AG10803 (cell line): ENCODE measurements at regions not wholly inside any gene's neighbourhood (a gene's known extent, or its start where the extent isn't known, plus 50 kb on each side); places are given as distances from the start of the nearest gene placed in this dataset.

Experiments used
- DNase-seq: peaks from one replicate; pipeline ENCODE4 v3.0.0; 2010; ENCODE audit warnings: low read depth
- H3K4me3 ChIP-seq: 2 replicates; pipeline ENCODE4 v1.5.1; 2011; ENCODE audit warnings: mild to moderate bottlenecking, low read length, control low read depth
- TF ChIP-seq, protein P1 (sequence below): conservative IDR thresholded peaks from 2 replicates; pipeline ENCODE4 v1.5.1; 2011; ENCODE audit warnings: mild to moderate bottlenecking, low read length, control low read depth, inconsistent platforms

- H3K4me3 ChIP-seq: no peak overlapping the region
- no peak for DNase-seq
- TF ChIP-seq, protein P1, sequence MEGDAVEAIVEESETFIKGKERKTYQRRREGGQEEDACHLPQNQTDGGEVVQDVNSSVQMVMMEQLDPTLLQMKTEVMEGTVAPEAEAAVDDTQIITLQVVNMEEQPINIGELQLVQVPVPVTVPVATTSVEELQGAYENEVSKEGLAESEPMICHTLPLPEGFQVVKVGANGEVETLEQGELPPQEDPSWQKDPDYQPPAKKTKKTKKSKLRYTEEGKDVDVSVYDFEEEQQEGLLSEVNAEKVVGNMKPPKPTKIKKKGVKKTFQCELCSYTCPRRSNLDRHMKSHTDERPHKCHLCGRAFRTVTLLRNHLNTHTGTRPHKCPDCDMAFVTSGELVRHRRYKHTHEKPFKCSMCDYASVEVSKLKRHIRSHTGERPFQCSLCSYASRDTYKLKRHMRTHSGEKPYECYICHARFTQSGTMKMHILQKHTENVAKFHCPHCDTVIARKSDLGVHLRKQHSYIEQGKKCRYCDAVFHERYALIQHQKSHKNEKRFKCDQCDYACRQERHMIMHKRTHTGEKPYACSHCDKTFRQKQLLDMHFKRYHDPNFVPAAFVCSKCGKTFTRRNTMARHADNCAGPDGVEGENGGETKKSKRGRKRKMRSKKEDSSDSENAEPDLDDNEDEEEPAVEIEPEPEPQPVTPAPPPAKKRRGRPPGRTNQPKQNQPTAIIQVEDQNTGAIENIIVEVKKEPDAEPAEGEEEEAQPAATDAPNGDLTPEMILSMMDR: no peak
Measured at GRCh38 chr2:8394569-8395359, 287.1 kb upstream of the ID2 start.

- TF ChIP-seq, protein P1: no peak
- no peak overlapping the region for H3K4me3 ChIP-seq
- no peak for DNase-seq
Measured at GRCh38 chr2:8395718-8396117, 286.1 kb upstream of the ID2 start.

GRCh38 chr2:8398040-8398668, 283.7 kb upstream of the ID2 start:
- no peak for DNase-seq
- TF ChIP-seq, protein P1: no peak
- no peak overlapping the region for H3K4me3 ChIP-seq

DNA sequence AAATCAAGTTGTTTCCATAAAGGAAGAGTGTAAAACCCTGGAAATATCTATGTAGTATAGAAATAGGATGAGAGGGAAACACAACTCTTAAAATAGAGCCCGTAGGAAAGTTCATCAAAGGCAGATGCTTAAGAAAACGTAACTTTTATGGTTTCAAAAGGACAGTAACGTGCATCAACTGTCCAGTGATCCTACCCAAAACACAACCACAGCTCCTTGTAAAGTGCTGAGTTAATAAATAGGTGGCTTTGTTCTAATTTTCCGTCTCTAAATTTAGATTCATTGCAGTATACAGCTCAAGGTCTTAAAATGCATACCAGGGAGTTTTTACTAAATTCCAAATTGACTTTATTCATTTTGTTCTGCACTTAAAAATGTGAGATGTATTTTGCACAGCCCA, 282.1 kb upstream of the ID2 start:
- no peak for DNase-seq
- H3K4me3 ChIP-seq: no peak overlapping the region
- TF ChIP-seq, protein P1: no peak

DNA sequence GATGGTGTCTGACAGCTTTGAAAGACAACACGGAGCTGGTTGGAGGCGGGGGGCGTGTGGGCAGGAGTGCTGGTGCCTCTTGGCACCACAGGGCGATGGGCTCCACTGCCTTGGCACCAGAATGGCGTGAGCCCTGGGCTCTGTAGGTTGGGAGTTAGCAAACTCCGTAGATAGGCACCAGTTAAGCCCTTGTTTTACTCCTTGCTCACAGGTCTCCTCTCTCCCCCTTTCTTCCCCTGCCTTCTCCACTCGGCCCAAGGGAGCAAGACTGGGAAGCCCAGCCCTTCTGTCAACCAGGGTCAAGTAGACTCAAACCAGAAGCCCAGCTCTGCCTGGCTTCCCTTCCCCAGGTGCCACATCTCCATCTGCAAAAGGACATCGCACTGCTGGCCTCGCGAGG, 281.7 kb upstream of the ID2 start:
- no peak for DNase-seq
- H3K4me3 ChIP-seq: no peak overlapping the region
- TF ChIP-seq, protein P1: no peak

GRCh38 chr2:8402222-8402621, 279.6 kb upstream of the ID2 start:
- no peak for DNase-seq
- TF ChIP-seq, protein P1: no peak
- H3K4me3 ChIP-seq: no peak overlapping the region

- H3K4me3 ChIP-seq: no peak overlapping the region
- TF ChIP-seq, protein P1: no peak
- DNase-seq: no peak
Measured at GRCh38 chr2:8403876-8404275, 278.0 kb upstream of the ID2 start.
